Right atrium auricular region (tissue), 2 donors: ENCODE measurements at regions not wholly inside any gene's neighbourhood (a gene's known extent, or its start where the extent isn't known, plus 50 kb on each side); places are given as distances from the start of the nearest gene placed in this dataset.

ENCODE experiments used
- DNase-seq: peaks from one replicate; pipeline ENCODE4 v3.0.0-alpha.2; 2019; ENCODE audit warnings: low spot score
- H3K27ac ChIP-seq, 2 donors: fragments of 200-600 bp; sonication (generic); 1 replicate in 1 of 2; 2 replicates in 1 of 2; pipeline ENCODE4 v1.5.1; 2016 to 2019
- H3K27me3 ChIP-seq, 2 donors: fragments of 200-600 bp; sonication (generic); one replicate each; pipeline versions ENCODE4 v1.5.1 to v1.6.0; 2017 to 2019
- H3K36me3 ChIP-seq: fragments of 200-600 bp; sonication (generic); one replicate; pipeline ENCODE4 v1.5.1; 2016
- H3K4me1 ChIP-seq, 2 donors: fragments of 200-600 bp; sonication (generic); one replicate each; pipeline versions ENCODE4 v1.5.1 to v1.6.0; 2017 to 2019
- H3K4me3 ChIP-seq, 2 donors: fragments of 200-600 bp; sonication (generic); 1 replicate in 1 of 2; 2 replicates in 1 of 2; pipeline ENCODE4 v1.5.1; 2017 to 2019; ENCODE audit warnings: mild to moderate bottlenecking in 1 of 2, moderate library complexity in 1 of 2
- H3K9me3 ChIP-seq, 2 donors: fragments of 200-600 bp; sonication (generic); one replicate each; pipeline ENCODE4 v1.5.1; 2019
- CTCF ChIP-seq, 2 donors: fragments of 200-600 bp; sonication (generic); IDR thresholded peaks; one replicate each; pipeline ENCODE4 v1.5.1; 2019; ENCODE audit warnings: antibody characterized with exemption in 2 of 2

GRCh38 chr4:89420507-89420906 is 112.9 kb upstream of the GPRIN3 start:
- no peaks in the 10 kb centered on the region for H3K9me3 ChIP-seq
- H3K4me3 ChIP-seq: no peak overlapping the region
- no peaks in the 10 kb centered on the region for H3K36me3 ChIP-seq
- no peak overlapping the region for H3K27ac ChIP-seq
- DNase-seq: no peak
- no peaks in the 10 kb centered on the region for H3K27me3 ChIP-seq
- no peaks in the 10 kb centered on the region for H3K4me1 ChIP-seq
- no peak for TF ChIP-seq CTCF (IDR thresholded peaks at IDR 0.05)

- H3K27ac ChIP-seq: no peak overlapping the region
- H3K4me3 ChIP-seq: no peak overlapping the region
- H3K36me3 ChIP-seq: no peaks in the 10 kb centered on the region
- H3K4me1 ChIP-seq: no peaks in the 10 kb centered on the region
- no peaks in the 10 kb centered on the region for H3K9me3 ChIP-seq
- TF ChIP-seq CTCF (IDR thresholded peaks at IDR 0.05): no peak
- H3K27me3 ChIP-seq: no peaks in the 10 kb centered on the region
- no peak for DNase-seq
Measured at GRCh38 chr4:89419111-89419695, 111.6 kb upstream of the GPRIN3 start.

DNA sequence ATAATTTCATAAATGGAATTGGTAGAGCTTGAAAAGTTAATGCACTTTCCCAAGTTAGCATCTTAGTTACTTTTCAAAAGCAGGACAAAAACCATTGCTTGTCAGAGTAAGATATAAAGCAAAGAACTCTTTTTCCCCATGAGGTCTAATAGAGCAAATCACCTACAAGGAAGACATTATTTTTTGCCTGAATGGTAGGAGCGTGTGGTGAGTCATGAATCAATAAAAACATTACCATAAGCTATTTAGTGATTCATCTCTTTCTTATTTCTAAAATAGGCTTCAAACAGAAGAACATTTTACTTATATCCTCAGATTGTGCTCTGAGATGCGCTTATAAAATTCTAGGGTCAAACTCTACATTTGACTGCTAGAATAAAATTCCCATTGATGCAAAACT is 109.4 kb upstream of the GPRIN3 start:
- Histone ChIP-seq H3K36me3 (no peaks in the 10 kb centered on the region), H3K27ac (no peak overlapping the region), H3K27me3 (no peaks in the 10 kb centered on the region), H3K4me3 (no peak overlapping the region), H3K4me1 (peaks cover 0 to under 1% of the 10 kb centered on the region in 2 donors), H3K9me3 (no peaks in the 10 kb centered on the region)
- TF ChIP-seq CTCF (IDR thresholded peaks at IDR 0.05): no peak
- no peak for DNase-seq

GRCh38 chr4:89413518-89413917 is 105.9 kb upstream of the GPRIN3 start:
- Histone ChIP-seq H3K9me3 (no peaks in the 10 kb centered on the region), H3K27ac (no peak overlapping the region), H3K36me3 (no peaks in the 10 kb centered on the region), H3K4me3 (no peak overlapping the region), H3K27me3 (no peaks in the 10 kb centered on the region), H3K4me1 (peaks cover 0 to 17% of the 10 kb centered on the region in 2 donors)
- DNase-seq: no peak
- TF ChIP-seq CTCF (IDR thresholded peaks at IDR 0.05): no peak

DNA sequence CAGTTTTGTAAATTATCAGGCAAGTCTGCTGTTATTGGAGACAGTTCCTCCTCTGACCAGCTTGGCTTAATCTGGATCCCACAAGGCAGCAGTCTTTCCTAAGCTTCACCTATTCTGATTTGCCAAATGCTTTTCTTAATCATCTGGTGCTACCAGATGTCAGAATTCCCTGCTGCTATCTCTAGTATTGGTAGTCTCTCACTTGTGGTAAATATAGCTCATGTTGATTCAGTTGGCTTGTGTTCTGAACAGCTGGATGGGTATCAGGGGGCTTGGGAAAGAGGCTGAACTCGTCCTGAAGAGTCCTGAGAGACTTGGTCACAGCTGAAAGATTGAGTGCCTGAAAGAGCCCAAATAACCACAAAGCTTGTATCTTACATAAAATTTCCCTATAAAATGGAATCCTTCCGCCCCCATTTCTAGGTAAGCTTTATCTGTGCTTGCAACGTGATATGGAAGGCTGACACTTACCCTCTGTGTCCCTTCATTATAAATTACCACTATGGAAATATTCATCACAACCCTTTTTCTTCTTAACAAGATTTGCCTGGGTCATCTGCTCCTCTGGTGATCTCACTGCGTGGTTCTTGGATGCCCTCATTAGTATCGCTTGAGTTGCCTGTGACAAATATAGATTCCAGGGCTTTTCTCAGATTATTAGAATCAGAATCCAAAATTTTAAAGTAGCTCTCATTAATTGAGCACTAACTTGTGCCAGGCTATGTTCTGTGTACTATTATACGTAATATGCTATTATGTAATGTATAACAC is 104.1 kb upstream of the GPRIN3 start:
- Histone ChIP-seq H3K4me3 (no peak overlapping the region), H3K4me1 (peaks cover 0 to 17% of the 10 kb centered on the region in 2 donors), H3K36me3 (no peaks in the 10 kb centered on the region), H3K9me3 (no peaks in the 10 kb centered on the region), H3K27ac (peak overlapping the region in 1 of 2 donors; percentile 12), H3K27me3 (no peaks in the 10 kb centered on the region)
- no peak for DNase-seq
- no peak for TF ChIP-seq CTCF (IDR thresholded peaks at IDR 0.05)
